ENCODE measurements at regions not wholly inside any gene's neighbourhood (a gene's known extent, or its start where the extent isn't known, plus 50 kb on each side); places are given as distances from the start of the nearest gene placed in this dataset.

- no peak for TF ChIP-seq CTCF (IDR thresholded peaks at IDR 0.05; ENCODE audit: low read depth, low read length)
- no peaks in the 10 kb centered on the region for H3K36me3 ChIP-seq
- H3K27me3 ChIP-seq, result peaks cover 4% of the 10 kb centered on the region
- H3K4me1 ChIP-seq (ENCODE audit: low read depth), result peaks cover 19% of the 10 kb centered on the region
- no peaks in the 10 kb centered on the region for H3K9me3 ChIP-seq (ENCODE audit: low read depth)
- no peak overlapping the region for H3K4me3 ChIP-seq
- H3K27ac ChIP-seq, result no peak overlapping the region
- DNase-seq (ENCODE audit: low read depth in 1 of 2, low spot score in 1 of 2), result no peak
Measured at GRCh38 chr3:150278843-150279381, 129.2 kb upstream of the TSC22D2 start.

DNA sequence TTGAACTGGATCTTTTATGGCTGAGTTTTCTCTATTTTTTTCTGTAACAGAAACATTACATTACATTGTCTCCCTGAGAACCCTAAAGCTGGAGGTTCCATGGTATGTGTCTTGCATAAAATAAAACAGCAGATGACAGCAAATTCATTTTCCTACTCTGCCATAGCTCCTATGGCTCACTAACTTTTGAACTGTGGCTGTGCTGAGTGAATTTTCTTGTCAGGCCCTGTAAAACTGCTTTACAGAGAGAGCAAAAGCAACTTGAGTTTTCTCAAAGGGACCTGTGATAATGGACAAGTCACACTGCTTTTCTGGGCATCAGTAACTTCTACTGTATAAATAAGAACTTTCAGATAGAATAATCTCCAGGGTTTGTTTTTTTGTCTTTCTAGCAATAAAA lies 129.9 kb upstream of the TSC22D2 start:
- Histone ChIP-seq H3K4me3 (no peak overlapping the region), H3K27ac (no peak overlapping the region), H3K27me3 (peaks cover 7% of the 10 kb centered on the region), H3K36me3 (no peaks in the 10 kb centered on the region), H3K4me1 (ENCODE audit: low read depth) (peaks cover 19% of the 10 kb centered on the region), H3K9me3 (ENCODE audit: low read depth) (no peaks in the 10 kb centered on the region)
- no peak for TF ChIP-seq CTCF (IDR thresholded peaks at IDR 0.05; ENCODE audit: low read depth, low read length)
- DNase-seq (ENCODE audit: low read depth in 1 of 2, low spot score in 1 of 2), result no peak

DNA sequence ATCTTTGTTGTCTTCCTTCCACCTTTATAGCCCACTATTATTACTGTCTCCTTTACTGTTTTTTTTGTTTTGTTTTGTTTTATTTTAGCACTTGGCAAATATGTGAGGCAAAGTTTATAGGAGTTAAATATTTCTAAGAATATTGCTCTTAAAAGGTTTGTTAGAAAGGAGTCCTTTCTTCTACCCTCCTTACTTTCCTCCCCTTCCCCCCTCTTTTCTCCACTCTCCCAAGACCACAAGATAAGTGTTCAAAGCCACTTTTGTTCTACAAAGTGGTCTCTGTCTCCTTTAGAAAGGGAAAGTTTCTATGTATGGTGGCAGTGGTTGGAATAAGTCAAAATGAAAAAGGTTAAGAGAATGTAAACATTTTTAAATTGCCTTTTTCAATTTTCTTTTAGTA lies 130.7 kb upstream of the TSC22D2 start:
- no peak for TF ChIP-seq CTCF (IDR thresholded peaks at IDR 0.05; ENCODE audit: low read depth, low read length)
- Histone ChIP-seq H3K36me3 (no peaks in the 10 kb centered on the region), H3K27ac (no peak overlapping the region), H3K27me3 (peaks cover 7% of the 10 kb centered on the region), H3K9me3 (ENCODE audit: low read depth) (no peaks in the 10 kb centered on the region), H3K4me1 (ENCODE audit: low read depth) (peaks cover 19% of the 10 kb centered on the region), H3K4me3 (no peak overlapping the region)
- no peak for DNase-seq (ENCODE audit: low read depth in 1 of 2, low spot score in 1 of 2)

GRCh38 chr3:150275941-150276340 lies 132.2 kb upstream of the TSC22D2 start:
- H3K9me3 ChIP-seq (ENCODE audit: low read depth), result no peaks in the 10 kb centered on the region
- H3K4me1 ChIP-seq (ENCODE audit: low read depth), result peaks cover 19% of the 10 kb centered on the region
- H3K36me3 ChIP-seq, result no peaks in the 10 kb centered on the region
- DNase-seq (ENCODE audit: low read depth in 1 of 2, low spot score in 1 of 2), result peak in 1 of 2 donors; percentile 57
- H3K4me3 ChIP-seq, result no peak overlapping the region
- H3K27ac ChIP-seq, result no peak overlapping the region
- peaks cover 7% of the 10 kb centered on the region for H3K27me3 ChIP-seq
- no peak for TF ChIP-seq CTCF (IDR thresholded peaks at IDR 0.05; ENCODE audit: low read depth, low read length)

GRCh38 chr3:150274372-150274771 lies 133.7 kb upstream of the TSC22D2 start:
- DNase-seq (ENCODE audit: low read depth in 1 of 2, low spot score in 1 of 2), result no peak
- Histone ChIP-seq H3K4me3 (no peak overlapping the region), H3K36me3 (no peaks in the 10 kb centered on the region), H3K9me3 (ENCODE audit: low read depth) (no peaks in the 10 kb centered on the region), H3K27ac (no peak overlapping the region), H3K27me3 (peaks cover 7% of the 10 kb centered on the region), H3K4me1 (ENCODE audit: low read depth) (peaks cover 19% of the 10 kb centered on the region)
- no peak for TF ChIP-seq CTCF (IDR thresholded peaks at IDR 0.05; ENCODE audit: low read depth, low read length)

DNA sequence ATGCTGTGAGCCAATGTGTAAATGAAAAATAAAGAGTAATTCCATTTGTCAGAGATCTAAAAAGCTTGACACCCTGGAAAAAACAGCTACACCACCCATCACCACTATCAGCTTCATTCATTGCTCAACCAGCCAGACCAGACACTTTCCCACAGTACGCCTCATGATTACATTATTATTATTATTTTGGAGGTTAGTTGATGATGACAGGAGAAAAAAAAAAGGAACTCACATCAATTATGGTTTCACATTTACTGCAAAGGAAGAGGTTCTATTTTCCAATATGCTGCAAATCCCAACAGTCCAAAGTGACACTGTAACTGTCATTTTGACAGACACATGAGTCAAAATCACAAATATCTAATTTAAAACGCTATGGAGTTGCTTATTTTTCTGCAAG lies 134.7 kb upstream of the TSC22D2 start:
- no peak overlapping the region for H3K27ac ChIP-seq
- no peak for TF ChIP-seq CTCF (IDR thresholded peaks at IDR 0.05; ENCODE audit: low read depth, low read length)
- no peaks in the 10 kb centered on the region for H3K9me3 ChIP-seq (ENCODE audit: low read depth)
- no peak overlapping the region for H3K4me3 ChIP-seq
- no peaks in the 10 kb centered on the region for H3K36me3 ChIP-seq
- no peak for DNase-seq (ENCODE audit: low read depth in 1 of 2, low spot score in 1 of 2)
- H3K27me3 ChIP-seq, result peaks cover 7% of the 10 kb centered on the region
- peaks cover 19% of the 10 kb centered on the region for H3K4me1 ChIP-seq (ENCODE audit: low read depth)

Measured in cardiac muscle cell (in vitro differentiated cells and primary cell).